Transverse colon (tissue), 4 donors: ENCODE measurements at regions not wholly inside any gene's neighbourhood (a gene's known extent, or its start where the extent isn't known, plus 50 kb on each side); places are given as distances from the start of the nearest gene placed in this dataset.

Source experiments
- CTCF ChIP-seq, 5 experiments: fragments of 200-600 bp in 3 of 5; fragments of 450-650 bp in 2 of 5; sonication (generic) in 3 of 5; IDR thresholded peaks; 1 replicate in 2 of 5; 2 replicates in 3 of 5; pipeline ENCODE4 v1.5.1; 2016 to 2017; ENCODE audit warnings: antibody characterized with exemption in 5 of 5, inconsistent platforms in 3 of 5, mild to moderate bottlenecking in 2 of 5, moderate library complexity in 1 of 5
- EP300 ChIP-seq: sonication (generic); formaldehyde crosslinking; IDR thresholded peaks from one replicate; pipeline ENCODE4 v1.6.1; 2017; ENCODE audit warnings: antibody characterized with exemption, low read depth
- POLR2A ChIP-seq: fragments of 450-650 bp; IDR thresholded peaks from one replicate; pipeline ENCODE4 v1.6.1; 2016; ENCODE audit warnings: antibody characterized with exemption, mild to moderate bottlenecking, moderate library complexity
- POLR2AphosphoS5 ChIP-seq, 3 donors: sonication (generic); formaldehyde crosslinking; IDR thresholded peaks; one replicate each; pipeline ENCODE4 v1.6.1; 2016; ENCODE audit warnings: antibody characterized with exemption in 3 of 3

- TF ChIP-seq CTCF (IDR thresholded peaks at IDR 0.05) (no peak), POLR2AphosphoS5 (IDR thresholded peaks at IDR 0.05) (no peak), EP300 (no peak), POLR2A (no peak)
These were observed 844.5 kb upstream of the DEFB115 start for GRCh38 chr20:30412972-30413371.
